ENCODE measurements at regions not wholly inside any gene's neighbourhood (a gene's known extent, or its start where the extent isn't known, plus 50 kb on each side); places are given as distances from the start of the nearest gene placed in this dataset.

- TF ChIP-seq CTCF (IDR thresholded peaks at IDR 0.05; ENCODE audit: low read depth, low read length, missing input control), result no peak
- no peak for TF ChIP-seq SP1 (IDR thresholded peaks at IDR 0.05)
- no peak for TF ChIP-seq ZBTB33 (IDR thresholded peaks at IDR 0.05)
- no peak for TF ChIP-seq JUND (IDR thresholded peaks at IDR 0.05)
- TF ChIP-seq HNF4G (IDR thresholded peaks at IDR 0.05), result no peak
- no peak for TF ChIP-seq FOXA1 (IDR thresholded peaks at IDR 0.05)
- TF ChIP-seq NR2F2 (IDR thresholded peaks at IDR 0.05), result no peak
- no peak for TF ChIP-seq GABPA (IDR thresholded peaks at IDR 0.05 in 1 of 2, conservative IDR thresholded peaks at IDR 0.05 in 1 of 2)
Measured at GRCh38 chr17:27945333-27945616, 52.1 kb upstream of the LYRM9 start (continued).

- 90% methylated on average over 5 of the region's 5 CpGs for WGBS
- DNase-seq (ENCODE audit: low spot score), result no peak
- no peak overlapping the region for H3K4me3 ChIP-seq (ENCODE audit: low read depth in 1 of 3, low read length in 3 of 3)
- no peaks in the 10 kb centered on the region for H3K9me3 ChIP-seq (ENCODE audit: control insufficient read depth in 4 of 4, low read length in 3 of 4)
- no peaks in the 10 kb centered on the region for H3K4me1 ChIP-seq (ENCODE audit: control insufficient read depth in 4 of 4, insufficient read depth in 4 of 4, low read length in 3 of 4)
- H3K9ac ChIP-seq (ENCODE audit: low read depth in 1 of 2, low read length in 2 of 2), result no peak overlapping the region
- no peaks in the 10 kb centered on the region for H3K36me3 ChIP-seq (ENCODE audit: control insufficient read depth in 4 of 4, insufficient read depth in 3 of 4, low read depth in 1 of 4, low read length in 3 of 4)
- TF ChIP-seq HNF4G (IDR thresholded peaks at IDR 0.05), result no peak
- no peak for TF ChIP-seq SP1 (IDR thresholded peaks at IDR 0.05)
- no peak for TF ChIP-seq ATF3 (IDR thresholded peaks at IDR 0.05)
- no peak for TF ChIP-seq ZBTB33 (IDR thresholded peaks at IDR 0.05)
- no peak for TF ChIP-seq HNF4A (conservative IDR thresholded peaks at IDR 0.05)
- no peak for TF ChIP-seq FOXA2 (IDR thresholded peaks at IDR 0.05)
- no peak for TF ChIP-seq GABPA (IDR thresholded peaks at IDR 0.05 in 1 of 2, conservative IDR thresholded peaks at IDR 0.05 in 1 of 2)
- no peak for TF ChIP-seq RAD21 (IDR thresholded peaks at IDR 0.05)
- no peak for TF ChIP-seq TAF1 (conservative IDR thresholded peaks at IDR 0.05)
- TF ChIP-seq JUND (IDR thresholded peaks at IDR 0.05), result no peak
- TF ChIP-seq FOXA1 (IDR thresholded peaks at IDR 0.05), result no peak
- TF ChIP-seq YY1 (IDR thresholded peaks at IDR 0.05), result no peak
- TF ChIP-seq REST (IDR thresholded peaks at IDR 0.05), result no peak
- no peak for TF ChIP-seq MAX (IDR thresholded peaks at IDR 0.05)
- TF ChIP-seq NR2F2 (IDR thresholded peaks at IDR 0.05), result no peak
- TF ChIP-seq CTCF (IDR thresholded peaks at IDR 0.05; ENCODE audit: low read depth, low read length, missing input control), result no peak
- TF ChIP-seq RXRA (IDR thresholded peaks at IDR 0.05), result no peak
- no peak for TF ChIP-seq EGR1 (IDR thresholded peaks at IDR 0.05; ENCODE audit: low read depth in 2 of 2)
- H3K27me3 ChIP-seq (ENCODE audit: control insufficient read depth in 4 of 4, insufficient read depth in 4 of 4, low read length in 3 of 4), result no peaks in the 10 kb centered on the region
- no peak overlapping the region for H3K27ac ChIP-seq (ENCODE audit: low read depth in 1 of 2, low read length in 2 of 2)
Measured at GRCh38 chr17:27945953-27946352, 52.8 kb upstream of the LYRM9 start.
